Mammary epithelial cell (primary cell): ENCODE measurements at regions not wholly inside any gene's neighbourhood (a gene's known extent, or its start where the extent isn't known, plus 50 kb on each side); places are given as distances from the start of the nearest gene placed in this dataset.

Experiments
- EZH2 ChIP-seq: IDR thresholded peaks from 2 replicates; pipeline ENCODE4 v1.6.1; 2012; ENCODE audit warnings: low read length, inconsistent platforms, borderline replicate concordance
- TF ChIP-seq, protein P1 (sequence below), 2 donors: IDR thresholded peaks in 1 of 2; conservative IDR thresholded peaks in 1 of 2; 2 replicates each; pipeline ENCODE4 v1.5.1; 2011 to 2012; ENCODE audit warnings: inconsistent platforms in 2 of 2, low read length in 2 of 2, mild to moderate bottlenecking in 2 of 2, control low read depth in 1 of 2, low read depth in 1 of 2; ENCODE audit not compliant: insufficient read depth in 1 of 2; ENCODE audit errors: extremely low read depth in 1 of 2

DNA sequence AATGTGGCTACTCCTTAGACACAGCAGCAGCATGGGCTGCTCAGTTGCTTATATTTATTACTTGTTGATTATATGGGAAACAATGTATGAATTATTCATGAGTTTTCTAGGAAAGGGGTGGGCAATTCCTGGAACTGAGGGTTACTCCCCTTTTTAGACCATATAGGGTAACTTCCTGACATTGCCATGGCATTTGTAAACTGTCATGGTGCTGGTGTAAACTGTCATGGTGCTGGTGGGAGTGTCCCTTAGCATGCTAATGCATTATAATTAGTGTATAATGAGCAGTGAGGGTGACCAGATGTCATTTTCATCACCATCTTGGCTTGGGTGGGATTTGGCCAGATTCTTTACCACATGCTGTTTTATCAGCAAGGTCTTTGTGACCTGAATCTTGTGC, 734.6 kb upstream of the PTPRD start:
- TF ChIP-seq, protein P1, sequence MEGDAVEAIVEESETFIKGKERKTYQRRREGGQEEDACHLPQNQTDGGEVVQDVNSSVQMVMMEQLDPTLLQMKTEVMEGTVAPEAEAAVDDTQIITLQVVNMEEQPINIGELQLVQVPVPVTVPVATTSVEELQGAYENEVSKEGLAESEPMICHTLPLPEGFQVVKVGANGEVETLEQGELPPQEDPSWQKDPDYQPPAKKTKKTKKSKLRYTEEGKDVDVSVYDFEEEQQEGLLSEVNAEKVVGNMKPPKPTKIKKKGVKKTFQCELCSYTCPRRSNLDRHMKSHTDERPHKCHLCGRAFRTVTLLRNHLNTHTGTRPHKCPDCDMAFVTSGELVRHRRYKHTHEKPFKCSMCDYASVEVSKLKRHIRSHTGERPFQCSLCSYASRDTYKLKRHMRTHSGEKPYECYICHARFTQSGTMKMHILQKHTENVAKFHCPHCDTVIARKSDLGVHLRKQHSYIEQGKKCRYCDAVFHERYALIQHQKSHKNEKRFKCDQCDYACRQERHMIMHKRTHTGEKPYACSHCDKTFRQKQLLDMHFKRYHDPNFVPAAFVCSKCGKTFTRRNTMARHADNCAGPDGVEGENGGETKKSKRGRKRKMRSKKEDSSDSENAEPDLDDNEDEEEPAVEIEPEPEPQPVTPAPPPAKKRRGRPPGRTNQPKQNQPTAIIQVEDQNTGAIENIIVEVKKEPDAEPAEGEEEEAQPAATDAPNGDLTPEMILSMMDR (conservative IDR thresholded peaks at IDR 0.05 in 1 of 2, IDR thresholded peaks at IDR 0.05 in 1 of 2; ENCODE audit: extremely low read depth in 1 of 2, insufficient read depth in 1 of 2, low read depth in 1 of 2, low read length in 2 of 2), result no peak
- no peak for TF ChIP-seq EZH2
